ENCODE measurements at regions not wholly inside any gene's neighbourhood (a gene's known extent, or its start where the extent isn't known, plus 50 kb on each side); places are given as distances from the start of the nearest gene placed in this dataset.

DNA sequence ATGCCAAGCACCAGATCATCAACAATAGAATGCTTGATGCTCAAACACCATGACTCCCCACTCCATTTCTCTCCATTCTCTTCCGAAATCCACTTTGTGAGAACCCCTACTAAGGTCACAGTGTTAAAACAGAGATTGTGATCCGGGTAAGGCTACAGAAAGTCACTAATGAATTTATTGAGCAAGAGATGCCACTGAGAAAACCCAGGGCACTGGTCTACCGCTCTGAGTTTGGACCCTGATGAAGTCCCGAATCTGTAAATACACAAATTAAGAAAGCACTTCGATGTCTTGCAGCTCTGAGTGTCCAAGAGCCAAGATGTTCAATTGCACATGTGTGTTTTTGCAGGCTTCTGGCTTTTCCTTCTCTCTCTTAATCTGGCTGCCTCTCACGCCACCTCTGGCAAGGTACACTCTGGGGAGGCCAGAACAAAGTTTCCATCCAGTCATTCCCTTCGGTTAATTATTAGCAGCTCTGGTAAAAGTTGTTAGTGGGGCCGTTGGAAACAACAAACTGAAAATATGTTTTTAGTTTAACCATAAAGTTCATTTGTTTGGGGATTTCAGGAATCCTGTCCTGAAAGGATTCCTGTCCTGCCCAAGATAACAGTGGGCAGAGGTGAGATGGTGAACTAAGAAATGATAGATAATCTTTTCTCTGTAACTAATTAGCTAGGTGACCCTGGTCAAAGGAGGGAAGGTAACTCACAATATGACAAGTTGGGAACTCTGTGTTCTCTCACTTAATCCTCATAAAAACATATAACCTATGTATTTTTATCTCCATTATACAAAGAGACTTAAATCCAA lies 75.4 kb downstream of the BTG1 start:
- TF ChIP-seq POLR2AphosphoS5 (IDR thresholded peaks at IDR 0.05) (peak in 1 of 3 donors; percentile 13), EP300 (IDR thresholded peaks at IDR 0.05; ENCODE audit: low read depth) (peak; percentile 25), POLR2A (IDR thresholded peaks at IDR 0.05) (no peak)
- TF ChIP-seq, protein P1, sequence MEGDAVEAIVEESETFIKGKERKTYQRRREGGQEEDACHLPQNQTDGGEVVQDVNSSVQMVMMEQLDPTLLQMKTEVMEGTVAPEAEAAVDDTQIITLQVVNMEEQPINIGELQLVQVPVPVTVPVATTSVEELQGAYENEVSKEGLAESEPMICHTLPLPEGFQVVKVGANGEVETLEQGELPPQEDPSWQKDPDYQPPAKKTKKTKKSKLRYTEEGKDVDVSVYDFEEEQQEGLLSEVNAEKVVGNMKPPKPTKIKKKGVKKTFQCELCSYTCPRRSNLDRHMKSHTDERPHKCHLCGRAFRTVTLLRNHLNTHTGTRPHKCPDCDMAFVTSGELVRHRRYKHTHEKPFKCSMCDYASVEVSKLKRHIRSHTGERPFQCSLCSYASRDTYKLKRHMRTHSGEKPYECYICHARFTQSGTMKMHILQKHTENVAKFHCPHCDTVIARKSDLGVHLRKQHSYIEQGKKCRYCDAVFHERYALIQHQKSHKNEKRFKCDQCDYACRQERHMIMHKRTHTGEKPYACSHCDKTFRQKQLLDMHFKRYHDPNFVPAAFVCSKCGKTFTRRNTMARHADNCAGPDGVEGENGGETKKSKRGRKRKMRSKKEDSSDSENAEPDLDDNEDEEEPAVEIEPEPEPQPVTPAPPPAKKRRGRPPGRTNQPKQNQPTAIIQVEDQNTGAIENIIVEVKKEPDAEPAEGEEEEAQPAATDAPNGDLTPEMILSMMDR (IDR thresholded peaks at IDR 0.05): peak in 4 of 5 experiments; percentile 10 to 33 (median 16)
